ENCODE measurements at regions not wholly inside any gene's neighbourhood (a gene's known extent, or its start where the extent isn't known, plus 50 kb on each side); places are given as distances from the start of the nearest gene placed in this dataset.

DNA sequence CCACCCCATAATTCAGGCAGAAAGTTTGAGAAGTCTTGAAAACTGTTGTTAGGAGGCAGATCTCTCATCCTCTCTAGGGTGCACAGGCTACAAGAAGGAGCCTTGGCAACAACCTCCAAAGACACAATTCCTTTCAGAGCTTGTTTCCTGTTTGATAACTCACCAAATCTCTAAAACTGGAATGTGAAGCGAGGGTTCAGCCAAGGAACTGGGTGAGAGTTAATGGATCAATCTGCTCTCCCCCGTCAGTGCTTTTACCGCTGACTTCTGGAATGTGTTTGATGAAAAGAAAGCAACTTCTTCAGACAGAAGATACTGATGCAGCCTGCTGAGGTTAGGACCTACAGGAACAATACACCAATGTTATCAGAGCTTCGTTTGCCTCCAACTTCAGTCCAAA lies 171.8 kb upstream of the BMP2 start:
- TF ChIP-seq, protein P1, sequence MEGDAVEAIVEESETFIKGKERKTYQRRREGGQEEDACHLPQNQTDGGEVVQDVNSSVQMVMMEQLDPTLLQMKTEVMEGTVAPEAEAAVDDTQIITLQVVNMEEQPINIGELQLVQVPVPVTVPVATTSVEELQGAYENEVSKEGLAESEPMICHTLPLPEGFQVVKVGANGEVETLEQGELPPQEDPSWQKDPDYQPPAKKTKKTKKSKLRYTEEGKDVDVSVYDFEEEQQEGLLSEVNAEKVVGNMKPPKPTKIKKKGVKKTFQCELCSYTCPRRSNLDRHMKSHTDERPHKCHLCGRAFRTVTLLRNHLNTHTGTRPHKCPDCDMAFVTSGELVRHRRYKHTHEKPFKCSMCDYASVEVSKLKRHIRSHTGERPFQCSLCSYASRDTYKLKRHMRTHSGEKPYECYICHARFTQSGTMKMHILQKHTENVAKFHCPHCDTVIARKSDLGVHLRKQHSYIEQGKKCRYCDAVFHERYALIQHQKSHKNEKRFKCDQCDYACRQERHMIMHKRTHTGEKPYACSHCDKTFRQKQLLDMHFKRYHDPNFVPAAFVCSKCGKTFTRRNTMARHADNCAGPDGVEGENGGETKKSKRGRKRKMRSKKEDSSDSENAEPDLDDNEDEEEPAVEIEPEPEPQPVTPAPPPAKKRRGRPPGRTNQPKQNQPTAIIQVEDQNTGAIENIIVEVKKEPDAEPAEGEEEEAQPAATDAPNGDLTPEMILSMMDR (IDR thresholded peaks at IDR 0.05 in 8 of 11, conservative IDR thresholded peaks at IDR 0.05 in 3 of 11): no peak
- TF ChIP-seq POLR2A (IDR thresholded peaks at IDR 0.05) (no peak), POLR2AphosphoS5 (IDR thresholded peaks at IDR 0.05) (no peak)

Data from spleen (tissue), 7 donors.